ENCODE measurements at regions not wholly inside any gene's neighbourhood (a gene's known extent, or its start where the extent isn't known, plus 50 kb on each side); places are given as distances from the start of the nearest gene placed in this dataset.

- TF ChIP-seq, protein P1, sequence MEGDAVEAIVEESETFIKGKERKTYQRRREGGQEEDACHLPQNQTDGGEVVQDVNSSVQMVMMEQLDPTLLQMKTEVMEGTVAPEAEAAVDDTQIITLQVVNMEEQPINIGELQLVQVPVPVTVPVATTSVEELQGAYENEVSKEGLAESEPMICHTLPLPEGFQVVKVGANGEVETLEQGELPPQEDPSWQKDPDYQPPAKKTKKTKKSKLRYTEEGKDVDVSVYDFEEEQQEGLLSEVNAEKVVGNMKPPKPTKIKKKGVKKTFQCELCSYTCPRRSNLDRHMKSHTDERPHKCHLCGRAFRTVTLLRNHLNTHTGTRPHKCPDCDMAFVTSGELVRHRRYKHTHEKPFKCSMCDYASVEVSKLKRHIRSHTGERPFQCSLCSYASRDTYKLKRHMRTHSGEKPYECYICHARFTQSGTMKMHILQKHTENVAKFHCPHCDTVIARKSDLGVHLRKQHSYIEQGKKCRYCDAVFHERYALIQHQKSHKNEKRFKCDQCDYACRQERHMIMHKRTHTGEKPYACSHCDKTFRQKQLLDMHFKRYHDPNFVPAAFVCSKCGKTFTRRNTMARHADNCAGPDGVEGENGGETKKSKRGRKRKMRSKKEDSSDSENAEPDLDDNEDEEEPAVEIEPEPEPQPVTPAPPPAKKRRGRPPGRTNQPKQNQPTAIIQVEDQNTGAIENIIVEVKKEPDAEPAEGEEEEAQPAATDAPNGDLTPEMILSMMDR (optimal IDR thresholded peaks at IDR 0.05 in 1 of 3, IDR thresholded peaks at IDR 0.05 in 1 of 3, conservative IDR thresholded peaks at IDR 0.05 in 1 of 3; ENCODE audit: extremely low read depth in 1 of 3, insufficient read depth in 2 of 3, low read length in 3 of 3) = no peak
- TF ChIP-seq EZH2 (IDR thresholded peaks at IDR 0.05; ENCODE audit: low read length) = no peak
These were observed 550.7 kb upstream of the ALCAM start for GRCh38 chr3:104816008-104816407.
